ENCODE measurements at regions not wholly inside any gene's neighbourhood (a gene's known extent, or its start where the extent isn't known, plus 50 kb on each side); places are given as distances from the start of the nearest gene placed in this dataset.

DNA sequence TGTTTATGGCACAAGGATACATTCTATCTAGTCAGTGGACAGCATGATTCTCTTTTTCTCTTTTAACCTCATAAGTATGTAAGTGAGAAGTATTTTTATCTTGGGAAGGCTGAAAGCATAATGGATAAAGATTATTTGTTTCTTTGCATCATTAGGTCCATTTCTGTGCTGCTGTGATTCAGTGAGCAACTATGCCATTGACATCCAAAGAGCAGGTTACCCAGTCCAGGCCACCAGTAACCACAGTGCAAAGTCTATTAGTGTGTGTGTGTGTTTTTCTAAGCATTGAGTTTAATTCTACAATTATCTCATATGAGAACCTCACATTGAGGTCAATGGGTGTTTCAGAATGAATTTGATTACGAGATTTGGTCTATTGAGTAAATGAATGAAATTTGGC lies 158.8 kb upstream of the DACH1 start:
- no peak for DNase-seq
- in situ Hi-C loops (cut with HindIII; ENCODE audit: low pct_ligation_motif_present, low pct_unique_long_range_greater_than_20kb, low sequenced_read_pairs) = no loop called here

DNA sequence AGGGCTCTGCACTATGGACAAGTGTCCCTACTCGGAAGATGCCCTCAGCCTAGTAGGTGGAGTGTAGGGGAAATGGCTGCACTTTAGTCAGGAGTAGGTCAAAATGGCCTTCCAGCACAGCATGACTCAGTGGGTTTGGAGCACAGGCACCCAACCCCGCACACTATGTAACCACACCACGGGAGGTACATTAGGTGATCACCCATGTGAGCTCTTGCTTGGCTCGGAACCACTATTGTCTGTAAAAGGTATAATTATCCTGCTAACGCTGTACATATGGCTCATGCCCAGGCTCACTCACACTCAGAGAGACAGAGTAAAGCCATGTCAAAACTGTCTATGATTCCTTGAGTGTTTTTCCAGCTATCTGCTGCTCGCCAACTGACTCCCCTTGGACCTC lies 156.9 kb upstream of the DACH1 start:
- in situ Hi-C loops (cut with HindIII; ENCODE audit: low pct_ligation_motif_present, low pct_unique_long_range_greater_than_20kb, low sequenced_read_pairs) = no loop called here
- DNase-seq = no peak

DNA sequence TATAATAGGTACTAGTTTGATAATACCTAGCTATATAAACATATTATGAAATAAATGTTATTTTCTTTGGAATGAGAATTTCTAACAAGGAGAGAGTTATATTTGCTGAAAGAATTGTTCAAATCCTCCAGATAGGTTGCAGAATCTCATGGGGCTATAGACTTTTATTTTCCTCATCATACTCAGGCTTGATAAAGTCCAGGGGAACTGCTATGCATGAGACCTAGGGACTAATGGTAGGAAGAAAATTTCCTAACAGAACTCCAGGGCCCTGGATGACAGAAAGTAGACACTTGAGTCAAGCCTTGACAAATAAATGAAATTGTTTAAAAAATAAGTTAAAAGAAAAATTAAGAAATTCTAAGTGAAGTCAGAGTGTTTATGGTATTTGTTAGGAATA lies 138.5 kb upstream of the DACH1 start:
- DNase-seq = no peak
- in situ Hi-C loops (cut with HindIII; ENCODE audit: low pct_ligation_motif_present, low pct_unique_long_range_greater_than_20kb, low sequenced_read_pairs) = no loop called here

DNA sequence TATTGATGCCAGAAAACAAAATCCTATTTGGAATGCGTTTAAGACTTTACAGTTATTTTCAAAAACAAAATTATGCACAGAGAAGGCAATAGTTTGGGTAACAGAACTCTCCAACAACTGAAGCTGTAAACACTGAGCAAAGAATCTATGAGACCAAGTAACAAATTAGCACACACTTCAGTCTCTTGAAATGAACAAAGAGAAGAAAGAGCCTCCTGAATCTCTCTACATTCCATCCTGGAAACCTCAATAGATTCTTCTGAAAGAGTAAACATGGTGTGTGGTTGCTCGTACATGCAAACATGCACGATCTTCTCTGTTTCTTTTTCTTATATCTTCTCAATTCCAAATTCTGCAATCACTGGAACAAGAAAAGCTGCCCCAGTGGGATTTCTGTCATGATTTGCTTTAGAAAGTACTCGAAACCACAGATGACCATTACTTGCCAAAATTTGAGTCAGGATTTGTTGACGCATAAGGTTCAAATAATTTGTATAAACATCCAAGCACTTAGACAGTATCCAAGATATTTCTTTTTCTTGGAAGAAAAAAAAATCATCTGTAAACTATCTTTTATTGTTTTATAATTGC lies 137.9 kb upstream of the DACH1 start:
- DNase-seq = no peak
- in situ Hi-C loops (cut with HindIII; ENCODE audit: low pct_ligation_motif_present, low pct_unique_long_range_greater_than_20kb, low sequenced_read_pairs) = no loop called here

DNA sequence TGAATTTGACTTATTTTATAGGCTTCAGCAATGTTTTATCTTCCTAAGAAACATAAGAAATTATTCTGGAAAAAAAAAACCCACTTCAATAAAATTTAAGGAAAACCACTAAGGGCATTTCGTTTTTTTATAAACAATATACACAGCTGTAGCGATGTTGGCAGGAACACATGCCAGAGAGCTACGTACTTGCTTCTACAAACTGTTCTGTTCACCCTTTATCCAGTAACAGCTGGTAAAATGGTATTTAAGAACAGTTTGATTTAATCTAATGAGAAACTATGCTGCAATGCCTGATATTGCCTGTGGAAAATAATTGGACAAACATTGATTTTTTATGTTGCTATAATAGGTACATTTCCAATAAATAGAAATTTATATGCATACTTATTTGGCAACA lies 137.2 kb upstream of the DACH1 start:
- DNase-seq = no peak
- in situ Hi-C loops (cut with HindIII; ENCODE audit: low pct_ligation_motif_present, low pct_unique_long_range_greater_than_20kb, low sequenced_read_pairs) = no loop called here

DNA sequence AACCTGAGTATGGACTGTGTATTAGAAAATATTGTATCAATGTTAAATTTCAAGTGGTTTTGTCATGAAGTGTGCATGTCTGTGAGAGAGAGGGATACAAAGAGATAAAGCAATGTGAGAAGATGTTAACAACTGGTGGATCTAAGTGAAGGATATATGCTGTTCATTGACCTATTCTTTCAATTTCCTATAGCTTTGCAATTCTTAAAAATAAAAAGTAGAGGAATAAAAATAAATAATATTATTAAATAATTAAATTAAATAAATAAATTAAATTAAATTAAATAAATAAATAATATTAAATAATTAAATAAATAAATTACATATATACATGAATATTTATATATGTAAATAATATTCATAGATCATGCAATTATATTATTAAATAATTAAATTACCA lies 131.2 kb upstream of the DACH1 start:
- in situ Hi-C loops (cut with HindIII; ENCODE audit: low pct_ligation_motif_present, low pct_unique_long_range_greater_than_20kb, low sequenced_read_pairs) = no loop called here
- DNase-seq = no peak

DNA sequence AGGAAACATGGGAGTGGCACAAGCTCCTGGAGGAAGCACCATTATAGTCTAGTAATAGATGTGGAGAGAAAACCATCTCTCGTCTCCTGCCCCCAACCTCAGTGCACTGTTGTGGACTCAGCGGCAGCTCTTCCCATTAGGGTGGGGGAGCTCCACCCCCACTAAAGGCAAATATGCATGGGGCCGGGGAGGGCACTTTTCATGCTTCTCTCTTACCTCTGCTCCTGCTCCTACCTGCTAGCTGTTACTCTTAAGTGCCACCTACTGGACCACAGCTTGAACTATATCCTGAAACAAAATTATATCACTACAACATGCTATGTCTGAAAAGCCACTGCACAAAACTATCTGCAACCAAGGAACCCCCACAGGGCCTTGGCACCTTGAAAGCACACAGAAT lies 112.6 kb upstream of the DACH1 start:
- in situ Hi-C loops (cut with HindIII; ENCODE audit: low pct_ligation_motif_present, low pct_unique_long_range_greater_than_20kb, low sequenced_read_pairs) = no loop called here
- peak; percentile 0 for DNase-seq

DNA sequence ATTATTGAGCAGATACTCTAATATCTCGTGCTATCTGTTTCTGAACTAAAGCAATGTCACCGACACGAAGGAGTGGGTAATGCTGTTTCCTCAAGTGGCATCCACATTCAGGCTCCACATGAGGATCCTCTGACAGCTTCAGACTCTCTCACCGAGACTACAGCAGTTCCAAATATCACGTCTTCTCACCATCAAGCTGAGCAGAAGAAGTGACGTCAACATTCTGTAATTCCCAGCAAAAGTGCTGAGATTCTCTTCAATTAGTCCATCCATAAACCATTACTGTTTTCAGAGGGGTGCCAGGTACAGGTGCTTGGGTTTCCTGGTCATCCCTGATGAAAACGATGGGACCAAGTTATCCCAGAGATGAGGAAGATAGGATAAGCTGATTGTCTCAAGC lies 110.0 kb upstream of the DACH1 start:
- DNase-seq = no peak
- in situ Hi-C loops (cut with HindIII; ENCODE audit: low pct_ligation_motif_present, low pct_unique_long_range_greater_than_20kb, low sequenced_read_pairs) = no loop called here

DNA sequence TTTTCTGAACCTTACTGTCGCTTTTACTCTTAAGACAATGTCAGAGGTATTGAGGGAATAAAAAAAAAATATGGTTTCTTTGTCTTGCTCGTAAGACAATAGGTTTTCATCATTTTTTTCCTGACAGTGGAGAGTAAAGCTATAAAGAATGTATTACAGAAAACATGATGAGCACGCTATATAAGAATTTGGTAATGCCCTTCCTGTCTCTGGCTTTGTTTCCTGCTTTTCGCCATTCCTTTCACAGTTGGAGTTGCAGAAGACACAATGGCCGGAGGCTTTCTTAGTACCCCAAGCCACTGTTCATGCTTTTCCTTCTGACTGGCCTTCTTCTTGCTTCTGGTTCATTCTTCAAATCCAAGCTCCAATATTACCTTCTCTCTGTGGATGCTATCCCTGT lies 101.0 kb upstream of the DACH1 start:
- in situ Hi-C loops (cut with HindIII; ENCODE audit: low pct_ligation_motif_present, low pct_unique_long_range_greater_than_20kb, low sequenced_read_pairs) = no loop called here
- DNase-seq = no peak

DNA sequence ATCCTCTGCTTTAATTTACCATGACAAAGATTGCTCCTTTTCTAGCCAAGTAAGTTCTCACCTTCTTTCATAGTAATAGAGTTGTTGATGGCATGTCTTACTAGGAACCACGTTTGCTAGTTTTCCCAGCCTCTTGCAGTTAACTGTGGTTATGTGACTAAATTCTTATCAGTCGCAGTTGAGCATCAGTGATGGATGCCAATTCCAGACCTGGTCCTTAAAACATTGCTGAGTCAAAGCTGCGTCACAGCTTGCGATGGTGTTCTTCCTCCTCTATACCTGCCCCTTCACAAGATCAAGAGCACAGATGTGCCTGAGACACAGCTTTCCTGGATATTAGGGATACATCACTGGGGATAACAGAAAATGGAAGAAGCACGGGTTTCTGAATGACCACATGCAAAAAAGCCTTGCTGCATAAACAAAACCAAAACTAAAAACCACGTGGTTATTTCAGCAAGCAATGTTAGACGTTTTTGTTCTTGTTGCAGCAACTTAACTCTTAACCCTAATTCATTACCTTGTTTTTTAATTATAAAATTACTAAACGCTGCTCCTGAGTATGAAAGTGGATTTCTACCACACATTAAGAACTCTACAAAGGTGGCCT lies 97.6 kb upstream of the DACH1 start:
- in situ Hi-C loops (cut with HindIII; ENCODE audit: low pct_ligation_motif_present, low pct_unique_long_range_greater_than_20kb, low sequenced_read_pairs) = no loop called here

DNA sequence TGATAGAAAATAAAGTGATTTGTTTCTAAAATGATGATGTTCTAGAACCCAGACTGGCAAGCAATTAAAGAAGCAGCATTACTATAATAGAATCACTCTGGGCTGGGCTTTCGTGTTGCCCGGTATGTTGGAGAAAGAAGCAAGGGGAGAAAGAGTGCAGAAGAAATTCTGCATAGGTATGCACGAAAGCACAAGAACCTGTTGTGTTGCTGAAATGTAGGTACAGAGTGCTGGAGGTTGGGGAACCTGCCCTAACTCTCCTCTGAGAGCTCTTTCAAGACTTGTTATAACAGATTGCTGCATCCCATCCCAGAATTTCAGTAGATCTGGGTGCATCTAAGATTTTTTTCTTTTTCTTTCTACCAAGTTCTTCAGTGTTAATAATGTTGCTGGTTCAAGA lies 95.7 kb upstream of the DACH1 start:
- in situ Hi-C loops (cut with HindIII; ENCODE audit: low pct_ligation_motif_present, low pct_unique_long_range_greater_than_20kb, low sequenced_read_pairs) = no loop called here
- DNase-seq = no peak

More for the DNA sequence above, 97.6 kb upstream of the DACH1 start:
- DNase-seq = no peak

DNA sequence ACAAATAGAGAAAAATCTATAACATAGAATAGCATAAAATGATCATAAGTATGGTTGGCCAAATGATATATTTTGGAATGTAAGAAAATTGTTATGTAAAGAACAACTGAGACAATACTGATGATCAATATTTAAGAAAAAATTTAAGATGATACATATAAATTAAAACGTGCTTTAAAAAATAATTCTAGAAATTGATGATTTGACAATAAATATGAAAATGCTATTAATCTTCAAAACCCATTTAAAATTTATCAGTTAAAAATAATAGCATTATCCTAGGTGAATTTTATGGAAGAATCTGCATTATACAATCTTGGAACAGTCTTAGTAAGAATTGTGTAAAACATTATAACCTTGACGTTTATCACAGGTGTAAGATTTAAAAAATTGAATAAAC lies 95.1 kb upstream of the DACH1 start:
- DNase-seq = no peak
- in situ Hi-C loops (cut with HindIII; ENCODE audit: low pct_ligation_motif_present, low pct_unique_long_range_greater_than_20kb, low sequenced_read_pairs) = no loop called here

DNA sequence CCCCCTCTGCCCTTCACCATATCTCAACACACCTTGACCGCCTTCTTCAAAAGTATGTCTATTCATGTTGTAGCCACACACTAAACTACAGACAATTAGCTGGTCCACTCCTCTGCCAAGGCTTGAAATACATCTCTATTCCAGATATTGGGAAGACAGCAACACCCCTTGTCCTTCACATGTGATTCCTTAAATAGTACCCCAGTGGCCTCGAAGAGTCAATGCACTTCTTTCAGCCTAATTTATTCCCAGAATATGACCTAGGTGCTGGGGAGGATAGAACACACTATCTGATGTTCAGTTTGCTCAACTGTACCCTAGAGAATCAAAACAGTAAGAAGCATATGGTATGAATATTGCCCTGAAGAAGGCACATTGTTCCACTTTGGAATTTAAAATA lies 82.4 kb upstream of the DACH1 start:
- DNase-seq = no peak
- in situ Hi-C loops (cut with HindIII; ENCODE audit: low pct_ligation_motif_present, low pct_unique_long_range_greater_than_20kb, low sequenced_read_pairs) = no loop called here

DNA sequence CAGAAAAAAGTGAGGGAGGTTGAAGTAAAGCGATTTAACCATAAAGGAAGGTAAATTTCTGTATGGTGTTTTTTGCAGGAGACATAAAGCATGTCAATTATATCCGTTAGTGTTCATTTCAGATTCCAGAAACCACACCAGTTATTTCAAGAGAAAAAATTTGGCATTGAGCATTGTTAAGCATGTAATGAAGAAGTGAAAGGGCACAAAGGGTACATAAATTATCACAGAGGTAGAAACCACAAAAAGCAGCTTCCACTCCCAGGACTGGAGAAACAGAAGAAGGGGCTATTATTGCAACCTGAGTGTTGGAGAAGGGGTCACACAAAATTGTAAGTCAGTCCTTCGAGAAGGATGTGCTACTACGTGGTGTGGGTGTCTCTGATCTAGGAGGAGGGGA lies 72.2 kb upstream of the DACH1 start:
- no peak for DNase-seq
- in situ Hi-C loops (cut with HindIII; ENCODE audit: low pct_ligation_motif_present, low pct_unique_long_range_greater_than_20kb, low sequenced_read_pairs) = no loop called here

DNA sequence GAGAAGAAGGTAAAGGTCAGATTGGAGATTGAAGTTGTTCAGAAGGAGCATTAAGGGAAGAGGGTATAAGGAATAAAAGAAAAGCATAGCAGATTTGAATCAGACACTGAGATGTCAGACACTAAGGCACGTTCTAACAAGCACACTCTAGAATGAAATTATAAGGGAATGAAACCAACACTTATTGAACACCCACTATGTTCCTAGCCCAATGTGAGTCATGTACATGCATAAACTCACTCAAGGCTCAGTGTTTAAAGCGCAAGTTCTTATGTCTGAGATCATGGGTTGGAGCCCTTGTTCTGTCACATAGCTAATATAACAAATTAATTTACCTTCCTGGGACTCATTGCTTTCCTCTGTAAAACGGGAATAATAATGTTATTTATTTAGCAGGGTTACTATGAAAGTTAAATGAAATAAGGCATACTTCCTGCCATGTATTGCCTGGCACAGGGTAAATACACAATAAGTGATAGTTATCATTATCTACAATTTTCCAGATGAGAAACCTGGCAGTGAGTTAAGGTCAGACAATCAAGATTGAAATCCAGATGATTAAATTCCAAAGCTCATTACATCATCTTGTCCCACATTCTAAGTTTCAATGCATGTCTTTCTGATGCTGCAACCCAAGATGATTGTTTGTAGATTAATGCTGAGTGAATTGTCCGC lies 68.3 kb upstream of the DACH1 start:
- in situ Hi-C loops (cut with HindIII; ENCODE audit: low pct_ligation_motif_present, low pct_unique_long_range_greater_than_20kb, low sequenced_read_pairs) = no loop called here
- DNase-seq = no peak

DNA sequence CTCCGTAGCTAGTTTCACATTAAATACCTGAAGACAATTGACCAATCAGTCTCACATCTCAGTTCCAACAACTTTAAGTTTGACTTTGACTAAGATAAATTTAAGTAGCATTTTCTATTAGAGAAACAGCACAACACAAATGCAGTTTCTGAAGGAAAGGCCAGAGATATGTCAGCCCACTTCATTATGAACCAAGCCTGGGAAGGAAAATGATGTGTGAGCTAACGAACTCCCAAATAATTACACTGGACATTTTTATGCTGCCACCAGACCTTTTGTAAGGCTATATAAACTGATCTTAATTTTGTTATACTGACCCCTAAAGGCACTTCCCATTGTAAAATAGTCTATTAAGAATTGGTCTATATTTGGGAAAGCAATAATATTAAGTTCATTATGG lies 57.9 kb upstream of the DACH1 start:
- in situ Hi-C loops (cut with HindIII; ENCODE audit: low pct_ligation_motif_present, low pct_unique_long_range_greater_than_20kb, low sequenced_read_pairs) = no loop called here
- no peak for DNase-seq

DNA sequence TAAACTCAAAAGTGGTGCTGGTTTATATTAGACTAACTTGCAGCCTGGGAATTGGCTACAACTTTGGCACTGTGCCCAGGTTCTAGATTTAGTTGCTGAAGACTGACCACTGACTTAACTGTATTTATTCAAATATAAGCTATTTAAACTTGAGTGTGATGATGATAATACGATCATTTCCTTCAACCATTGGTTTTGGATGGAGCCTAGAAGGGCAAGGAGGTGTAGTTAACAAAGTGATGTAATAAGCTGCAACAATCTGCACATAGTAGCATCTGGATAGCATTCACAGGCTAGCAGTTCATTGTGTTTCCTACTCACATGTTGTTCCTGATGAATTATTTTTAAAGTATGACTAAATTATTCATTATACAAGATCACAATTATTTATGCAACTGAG lies 55.2 kb upstream of the DACH1 start:
- in situ Hi-C loops (cut with HindIII; ENCODE audit: low pct_ligation_motif_present, low pct_unique_long_range_greater_than_20kb, low sequenced_read_pairs) = no loop called here
- no peak for DNase-seq
